ENCODE measurements at regions not wholly inside any gene's neighbourhood (a gene's known extent, or its start where the extent isn't known, plus 50 kb on each side); places are given as distances from the start of the nearest gene placed in this dataset.

DNA sequence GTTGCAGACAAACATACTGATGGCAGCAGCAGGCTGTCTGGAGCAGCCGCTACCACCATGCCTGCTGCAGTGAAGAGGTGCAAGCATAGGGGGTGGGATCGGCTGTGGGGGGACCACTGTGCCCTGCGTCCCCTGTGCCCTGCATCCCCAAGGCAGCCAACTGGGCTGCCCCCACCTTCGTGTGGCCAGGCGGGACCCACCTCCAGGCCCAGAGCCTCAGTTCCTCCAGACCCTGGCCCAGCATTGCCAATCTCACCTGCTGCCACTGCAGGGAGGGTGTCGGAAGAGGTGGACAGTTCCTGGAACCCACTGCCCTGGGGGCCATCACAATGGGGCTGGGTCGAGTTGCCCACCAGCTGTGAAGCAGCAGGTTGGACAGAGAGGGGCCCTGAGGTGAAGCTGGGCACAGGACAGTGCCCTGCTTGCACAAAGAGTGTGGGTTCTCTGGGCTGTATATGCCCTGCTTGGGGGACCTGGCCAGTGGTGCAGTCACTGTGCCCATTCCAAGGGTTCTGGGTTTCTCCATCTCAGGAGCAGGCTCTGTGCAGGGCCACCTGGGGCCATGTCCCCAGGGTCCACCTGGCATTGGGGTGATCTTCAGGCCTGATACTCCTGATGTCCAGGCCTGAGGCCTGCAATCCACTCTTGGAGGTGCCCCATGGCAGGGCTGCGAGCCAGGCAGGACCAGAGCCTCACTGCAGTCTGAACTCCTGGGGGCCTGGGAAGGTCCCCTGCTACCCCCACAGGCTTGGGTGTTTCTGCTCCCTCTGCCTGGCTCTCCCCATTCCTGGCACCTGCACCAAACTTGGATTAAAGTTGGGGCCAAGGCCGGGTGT lies 261.4 kb upstream of the NRIP1 start:
- H3K9me3 Mint-ChIP-seq = no peaks in the 10 kb centered on the region
- H3K4me1 Mint-ChIP-seq = peaks cover 0 to 6% of the 10 kb centered on the region in 2 experiments; a peak in 3 of 4 replicates
- no peaks in the 10 kb centered on the region for H3K79me1 ChIP-seq (ENCODE audit: insufficient read depth, low read depth, low read length, poor library complexity, severe bottlenecking)
- no peak overlapping the region for H3T11ph ChIP-seq (ENCODE audit: low read length)
- H3K9ac ChIP-seq (ENCODE audit: extremely low read depth, insufficient read length, low read length) = no peak overlapping the region
- no peaks in the 10 kb centered on the region for H3K9me3 ChIP-seq (ENCODE audit: control insufficient read depth, low read depth, low read length)
- H3K36me3 Mint-ChIP-seq (ENCODE audit: insufficient read depth in 1 of 3, low read depth in 3 of 3) = no peaks in the 10 kb centered on the region
- WGBS (ENCODE audit: extremely low coverage, insufficient read length, low lambda C conversion rate) = no CpG with 5 or more reads among the region's 9 CpGs
- H3K56ac ChIP-seq (ENCODE audit: insufficient read length, low read depth, low read length) = no peak overlapping the region
- H3K27ac ChIP-seq (ENCODE audit: insufficient read length, low read depth, low read length) = no peak overlapping the region
- H2AK5ac ChIP-seq (ENCODE audit: insufficient read length, low read length) = no peak overlapping the region
- H3K4ac ChIP-seq (ENCODE audit: low read depth, low read length) = no peak overlapping the region
- H3K14ac ChIP-seq (ENCODE audit: insufficient read depth, low read length) = no peak overlapping the region; the same call in 1 of the 2 replicates
- no peak overlapping the region for H3K27ac Mint-ChIP-seq
- H3K18ac ChIP-seq (ENCODE audit: insufficient read length, low read depth, low read length) = no peak overlapping the region
- no peak overlapping the region for H2BK15ac ChIP-seq (ENCODE audit: low read depth, low read length)
- no peak overlapping the region for H2BK5ac ChIP-seq (ENCODE audit: insufficient read length, low read length)
- H3K27me3 ChIP-seq (ENCODE audit: insufficient read depth, low read length) = no peaks in the 10 kb centered on the region
- no peaks in the 10 kb centered on the region for H3K23me2 ChIP-seq (ENCODE audit: insufficient read length, low read depth, low read length, poor library complexity, severe bottlenecking)
- no peaks in the 10 kb centered on the region for H3K79me2 ChIP-seq (ENCODE audit: insufficient read depth, low read length)
- no peaks in the 10 kb centered on the region for H3K27me3 Mint-ChIP-seq (ENCODE audit: low read depth)
- H3K23ac ChIP-seq (ENCODE audit: insufficient read length, low read depth, low read length) = no peak overlapping the region
- H4K91ac ChIP-seq (ENCODE audit: insufficient read length, low read depth, low read length) = no peak overlapping the region
- no peak overlapping the region for H4K5ac ChIP-seq (ENCODE audit: insufficient read length, low read depth, low read length)
- no peaks in the 10 kb centered on the region for H4K20me1 ChIP-seq (ENCODE audit: control insufficient read depth, insufficient read depth, insufficient read length)
- no peak overlapping the region for H3K4me3 Mint-ChIP-seq
- no peak for DNase-seq
- no peak overlapping the region for H3K4me2 ChIP-seq (ENCODE audit: insufficient read depth, insufficient read length, low read length)
- TF ChIP-seq, protein P1, sequence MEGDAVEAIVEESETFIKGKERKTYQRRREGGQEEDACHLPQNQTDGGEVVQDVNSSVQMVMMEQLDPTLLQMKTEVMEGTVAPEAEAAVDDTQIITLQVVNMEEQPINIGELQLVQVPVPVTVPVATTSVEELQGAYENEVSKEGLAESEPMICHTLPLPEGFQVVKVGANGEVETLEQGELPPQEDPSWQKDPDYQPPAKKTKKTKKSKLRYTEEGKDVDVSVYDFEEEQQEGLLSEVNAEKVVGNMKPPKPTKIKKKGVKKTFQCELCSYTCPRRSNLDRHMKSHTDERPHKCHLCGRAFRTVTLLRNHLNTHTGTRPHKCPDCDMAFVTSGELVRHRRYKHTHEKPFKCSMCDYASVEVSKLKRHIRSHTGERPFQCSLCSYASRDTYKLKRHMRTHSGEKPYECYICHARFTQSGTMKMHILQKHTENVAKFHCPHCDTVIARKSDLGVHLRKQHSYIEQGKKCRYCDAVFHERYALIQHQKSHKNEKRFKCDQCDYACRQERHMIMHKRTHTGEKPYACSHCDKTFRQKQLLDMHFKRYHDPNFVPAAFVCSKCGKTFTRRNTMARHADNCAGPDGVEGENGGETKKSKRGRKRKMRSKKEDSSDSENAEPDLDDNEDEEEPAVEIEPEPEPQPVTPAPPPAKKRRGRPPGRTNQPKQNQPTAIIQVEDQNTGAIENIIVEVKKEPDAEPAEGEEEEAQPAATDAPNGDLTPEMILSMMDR (conservative IDR thresholded peaks at IDR 0.05) = no peak
- no peak overlapping the region for H2AFZ ChIP-seq (ENCODE audit: low read length)
- H2BK12ac ChIP-seq (ENCODE audit: insufficient read length, low read depth, low read length) = no peak overlapping the region
- H2BK120ac ChIP-seq (ENCODE audit: low read depth, low read length, poor library complexity, severe bottlenecking) = no peak overlapping the region
- no peaks in the 10 kb centered on the region for H3K4me1 ChIP-seq (ENCODE audit: insufficient read depth, low read length)
- no peak overlapping the region for H4K8ac ChIP-seq (replicated peaks; ENCODE audit: insufficient read length, low read depth, low read length)
- no peak overlapping the region for H2BK20ac ChIP-seq (ENCODE audit: low read depth, low read length, poor library complexity, severe bottlenecking)
